GM12878 (cell line): ENCODE measurements at regions not wholly inside any gene's neighbourhood (a gene's known extent, or its start where the extent isn't known, plus 50 kb on each side); places are given as distances from the start of the nearest gene placed in this dataset.

Experiments
- ATAC-seq: fragments of 200-7000 bp; cut with Tn5 transposase; 3 replicates; pipeline ENCODE4 v1.9.1; 2020; ENCODE audit warnings: mild to moderate bottlenecking, moderate library complexity
- BruUV-seq: library from RNA; stranded (reverse); fragments of 400-500 nt; replicated peaks from 2 replicates; lab custom pipeline; 2021; lab: Mats Ljungman, UMichigan
- CTCF ChIA-PET: fragments of 300-600 bp; sonication (Branson Sonifier 250); formaldehyde crosslinking; extraction: SDS; loops from one replicate; lab custom pipeline; 2021; ENCODE audit warnings: inconsistent platforms; lab: Yijun Ruan, JAX
- POLR2A ChIA-PET: fragments of 350-600 bp; formaldehyde crosslinking; extraction: SDS; loops from one replicate; lab custom pipeline; 2021; ENCODE audit warnings: inconsistent platforms; lab: Charles Lee
- RAD21 ChIA-PET: fragments of 300-600 bp; sonication (Branson Sonifier 250); formaldehyde crosslinking; loops from one replicate; lab custom pipeline; 2023; ENCODE audit warnings: antibody characterized with exemption; ENCODE audit not compliant: unreplicated experiment; lab: Charles Lee
- SMC1A ChIA-PET: fragments of 300-600 bp; sonication (Branson Sonifier 250); formaldehyde crosslinking; loops from one replicate; lab custom pipeline; 2023; ENCODE audit not compliant: unreplicated experiment, uncharacterized antibody; lab: Charles Lee
- DNase-seq: peaks from one replicate; pipeline ENCODE4 v3.0.0-alpha.2; 2011; ENCODE audit warnings: low read depth, low spot score
- FAIRE-seq: peaks from 3 replicates; lab custom pipeline; 2011; peaks lifted over from hg19 to GRCh38; lab: Jason Lieb, UNC
- H2AFZ ChIP-seq: 2 replicates; pipeline ENCODE4 v1.6.0; 2011; ENCODE audit warnings: low read depth, low read length, control low read depth; ENCODE audit not compliant: control insufficient read depth
- H3K27ac ChIP-seq: 2 replicates; pipeline ENCODE4 v1.5.1; 2011; ENCODE audit warnings: control low read depth; ENCODE audit not compliant: control insufficient read depth, insufficient read depth
- H3K27me3 ChIP-seq, 2 experiments: replicated peaks in 1 of 2; 2 replicates each; pipeline versions ENCODE4 v1.6.0 to v1.6.1; 2011; ENCODE audit warnings: low read length in 1 of 2; ENCODE audit not compliant: control insufficient read depth in 2 of 2, insufficient read depth in 2 of 2
- H3K36me3 ChIP-seq, 2 experiments: 2 replicates each; pipeline ENCODE4 v1.5.1; 2011; ENCODE audit warnings: low read length in 1 of 2; ENCODE audit not compliant: control insufficient read depth in 2 of 2, insufficient read depth in 2 of 2
- H3K4me1 ChIP-seq: 2 replicates; pipeline ENCODE4 v1.6.1; 2011; ENCODE audit warnings: mild to moderate bottlenecking, low read length, moderate library complexity, mixed read lengths; ENCODE audit not compliant: control insufficient read depth, insufficient read depth
- H3K4me2 ChIP-seq: 2 replicates; pipeline ENCODE4 v1.6.0; 2011; ENCODE audit warnings: control low read depth; ENCODE audit not compliant: control insufficient read depth, insufficient read depth
- H3K4me3 ChIP-seq: fragments of 200-600 bp; sonication (generic); 2 replicates; pipeline ENCODE4 v1.5.1; 2016
- H3K79me2 ChIP-seq: 2 replicates; pipeline ENCODE4 v1.6.0; 2011; ENCODE audit warnings: low read length; ENCODE audit not compliant: control insufficient read depth, insufficient read depth
- H3K9ac ChIP-seq: 2 replicates; pipeline ENCODE4 v1.8.0; 2011; ENCODE audit warnings: low read length, control low read depth, mixed read lengths; ENCODE audit not compliant: control insufficient read depth, insufficient read depth
- H3K9me3 ChIP-seq: replicated peaks from 3 replicates; pipeline ENCODE4 v1.5.1; 2011; ENCODE audit warnings: mild to moderate bottlenecking, low read length; ENCODE audit not compliant: control insufficient read depth, insufficient read depth
- H4K20me1 ChIP-seq: 2 replicates; pipeline ENCODE4 v1.6.0; 2011; ENCODE audit not compliant: control insufficient read depth, insufficient read depth
- ATF3 ChIP-seq: IDR thresholded peaks from 2 replicates; pipeline ENCODE4 v1.6.1; 2011; ENCODE audit warnings: low read depth, mild to moderate bottlenecking, low read length, moderate library complexity, borderline replicate concordance; ENCODE audit errors: extremely low read depth
- CBFB ChIP-seq: IDR thresholded peaks from 2 replicates; pipeline ENCODE4 v1.6.1; 2016; ENCODE audit warnings: antibody characterized with exemption, low read depth
- CREM ChIP-seq: IDR thresholded peaks from 2 replicates; pipeline ENCODE4 v1.6.1; 2014; ENCODE audit warnings: antibody characterized with exemption, low read depth
- EP300 ChIP-seq, 2 experiments: fragments of 150-350 bp in 1 of 2; IDR thresholded peaks; 2 replicates each; pipeline ENCODE4 v1.6.1; 2011 to 2012; ENCODE audit warnings: low read depth in 2 of 2, low read length in 2 of 2, borderline replicate concordance in 1 of 2, improper control_type of control experiment in 1 of 2, inconsistent platforms in 1 of 2; ENCODE audit not compliant: control insufficient read depth in 1 of 2
- MXI1 ChIP-seq: fragments of 150-350 bp; IDR thresholded peaks from 2 replicates; pipeline ENCODE4 v1.6.1; 2011; ENCODE audit warnings: low read depth, mild to moderate bottlenecking, inconsistent platforms, low read length, improper control_type of control experiment
- MYC ChIP-seq: IDR thresholded peaks from 2 replicates; pipeline ENCODE4 v1.6.1; 2011; ENCODE audit warnings: mild to moderate bottlenecking, low read length, moderate library complexity, inconsistent platforms; ENCODE audit not compliant: insufficient read depth, insufficient replicate concordance, insufficient read length, severe bottlenecking
- NFIC ChIP-seq: IDR thresholded peaks from 2 replicates; pipeline ENCODE4 v1.6.1; 2012; ENCODE audit warnings: low read depth, mild to moderate bottlenecking, inconsistent platforms, low read length, moderate library complexity
- PML ChIP-seq: IDR thresholded peaks from 2 replicates; pipeline ENCODE4 v1.6.1; 2012; ENCODE audit warnings: low read length, inconsistent platforms
- SUZ12 ChIP-seq: fragments of 200-600 bp; sonication (generic); IDR thresholded peaks from one replicate; pipeline ENCODE4 v1.6.1; 2018; ENCODE audit warnings: antibody characterized with exemption, mild to moderate bottlenecking; ENCODE audit not compliant: unreplicated experiment
- TCF7 ChIP-seq: IDR thresholded peaks from 2 replicates; pipeline ENCODE4 v1.6.1; 2014; ENCODE audit warnings: antibody characterized with exemption, borderline replicate concordance
- WGBS: methylation state at CpG from one replicate; pipeline ENCODE4 v1.1.6; 2016; ENCODE audit warnings: low lambda C conversion rate; ENCODE audit not compliant: insufficient replicate concordance, insufficient coverage; ENCODE audit errors: missing lambda C conversion rate; 5-methylcytosine and 5-hydroxymethylcytosine counted together
- in situ Hi-C: fragments of 300-500 bp; cut with MboI; formaldehyde crosslinking; loops from 9 replicates; pipeline ENCODE4 v1.14.3; 2018; ENCODE audit warnings: mixed read lengths
- intact Hi-C: fragments of 100-400 bp; cut with micrococcal nuclease; formaldehyde crosslinking; loops from one replicate; pipeline ENCODE4 v1.14.2; 2022; ENCODE audit not compliant: unreplicated experiment
- TF ChIP-seq, protein P1 (sequence below): fragments of 150-350 bp; IDR thresholded peaks from 2 replicates; pipeline ENCODE4 v1.6.1; 2014; ENCODE audit warnings: mild to moderate bottlenecking, low read depth, low read length
- TF ChIP-seq, protein P2 (sequence below): fragments of 450-650 bp; IDR thresholded peaks from 2 replicates; pipeline ENCODE4 v1.6.1; 2017; ENCODE audit warnings: antibody characterized with exemption, mild to moderate bottlenecking, moderate library complexity

DNA sequence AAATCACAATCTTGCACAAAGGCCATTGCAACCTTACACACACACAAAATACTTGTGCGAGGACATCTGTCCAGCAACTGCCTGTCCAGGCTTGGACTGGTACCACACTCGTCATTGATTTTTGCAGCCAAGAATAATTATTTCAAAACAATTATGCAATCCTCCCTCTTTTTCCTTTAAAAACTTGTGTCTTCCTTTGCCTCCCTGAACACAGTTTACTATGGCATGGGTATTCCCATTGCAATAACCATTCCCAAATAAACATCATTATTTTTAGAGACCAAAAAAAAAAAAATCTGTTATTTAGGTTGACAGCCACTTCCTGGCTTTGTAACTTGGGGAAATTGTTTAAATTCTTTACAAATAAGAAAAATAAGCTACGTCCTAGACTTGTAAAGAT, 54.0 kb downstream of the C11orf91 start:
- Histone ChIP-seq H3K27me3 (no peaks in the 10 kb centered on the region), H3K9ac (no peak overlapping the region), H2AFZ (no peak overlapping the region), H4K20me1 (no peaks in the 10 kb centered on the region), H3K9me3 (no peaks in the 10 kb centered on the region), H3K36me3 (no peaks in the 10 kb centered on the region), H3K79me2 (no peaks in the 10 kb centered on the region), H3K27ac (no peak overlapping the region), H3K4me2 (no peak overlapping the region), H3K4me1 (no peaks in the 10 kb centered on the region), H3K4me3 (no peak overlapping the region)
- RAD21 ChIA-PET = no interaction called here
- POLR2A ChIA-PET = interaction anchor here (0.6 to 0.7 kb wide), 2 partner anchors 46 to 298 kb away, joined by 3 read pairs; no protein-coding TSS in a partner anchor
- ATAC-seq (no peak), FAIRE-seq (no peak), DNase-seq (no peak)
- CTCF ChIA-PET = interaction anchor here (0.6 to 0.7 kb wide), 2 partner anchors 476 to 812 kb away, joined by 3 read pairs; no protein-coding TSS in a partner anchor
- WGBS = 69% methylated on average over 3 of the region's 3 CpGs
- intact Hi-C loops = no loop called here
- no TSS peak for BruUV-seq
- TF ChIP-seq MYC = no peak
- TF ChIP-seq PML = no peak
- TF ChIP-seq CREM = no peak
- TF ChIP-seq NFIC = no peak
- TF ChIP-seq SUZ12 = no peak
- TF ChIP-seq, protein P1, sequence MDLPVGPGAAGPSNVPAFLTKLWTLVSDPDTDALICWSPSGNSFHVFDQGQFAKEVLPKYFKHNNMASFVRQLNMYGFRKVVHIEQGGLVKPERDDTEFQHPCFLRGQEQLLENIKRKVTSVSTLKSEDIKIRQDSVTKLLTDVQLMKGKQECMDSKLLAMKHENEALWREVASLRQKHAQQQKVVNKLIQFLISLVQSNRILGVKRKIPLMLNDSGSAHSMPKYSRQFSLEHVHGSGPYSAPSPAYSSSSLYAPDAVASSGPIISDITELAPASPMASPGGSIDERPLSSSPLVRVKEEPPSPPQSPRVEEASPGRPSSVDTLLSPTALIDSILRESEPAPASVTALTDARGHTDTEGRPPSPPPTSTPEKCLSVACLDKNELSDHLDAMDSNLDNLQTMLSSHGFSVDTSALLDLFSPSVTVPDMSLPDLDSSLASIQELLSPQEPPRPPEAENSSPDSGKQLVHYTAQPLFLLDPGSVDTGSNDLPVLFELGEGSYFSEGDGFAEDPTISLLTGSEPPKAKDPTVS = no peak
- no peak for TF ChIP-seq MXI1
- no peak for TF ChIP-seq EP300 (IDR thresholded peaks at IDR 0.05; ENCODE audit: borderline replicate concordance in 1 of 2, control insufficient read depth in 1 of 2, low read depth in 2 of 2, low read length in 2 of 2)
- TF ChIP-seq, protein P2, sequence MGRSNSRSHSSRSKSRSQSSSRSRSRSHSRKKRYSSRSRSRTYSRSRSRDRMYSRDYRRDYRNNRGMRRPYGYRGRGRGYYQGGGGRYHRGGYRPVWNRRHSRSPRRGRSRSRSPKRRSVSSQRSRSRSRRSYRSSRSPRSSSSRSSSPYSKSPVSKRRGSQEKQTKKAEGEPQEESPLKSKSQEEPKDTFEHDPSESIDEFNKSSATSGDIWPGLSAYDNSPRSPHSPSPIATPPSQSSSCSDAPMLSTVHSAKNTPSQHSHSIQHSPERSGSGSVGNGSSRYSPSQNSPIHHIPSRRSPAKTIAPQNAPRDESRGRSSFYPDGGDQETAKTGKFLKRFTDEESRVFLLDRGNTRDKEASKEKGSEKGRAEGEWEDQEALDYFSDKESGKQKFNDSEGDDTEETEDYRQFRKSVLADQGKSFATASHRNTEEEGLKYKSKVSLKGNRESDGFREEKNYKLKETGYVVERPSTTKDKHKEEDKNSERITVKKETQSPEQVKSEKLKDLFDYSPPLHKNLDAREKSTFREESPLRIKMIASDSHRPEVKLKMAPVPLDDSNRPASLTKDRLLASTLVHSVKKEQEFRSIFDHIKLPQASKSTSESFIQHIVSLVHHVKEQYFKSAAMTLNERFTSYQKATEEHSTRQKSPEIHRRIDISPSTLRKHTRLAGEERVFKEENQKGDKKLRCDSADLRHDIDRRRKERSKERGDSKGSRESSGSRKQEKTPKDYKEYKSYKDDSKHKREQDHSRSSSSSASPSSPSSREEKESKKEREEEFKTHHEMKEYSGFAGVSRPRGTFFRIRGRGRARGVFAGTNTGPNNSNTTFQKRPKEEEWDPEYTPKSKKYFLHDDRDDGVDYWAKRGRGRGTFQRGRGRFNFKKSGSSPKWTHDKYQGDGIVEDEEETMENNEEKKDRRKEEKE = no peak
- no peak for TF ChIP-seq ATF3
- no peak for TF ChIP-seq CBFB
- TF ChIP-seq TCF7 = no peak
- in situ Hi-C loops = no loop called here
- SMC1A ChIA-PET = no interaction called here
